Activated naive CD8-positive, alpha-beta T cell treated with anti-CD3 and anti-CD28 coated beads for 36 hours (primary cell): ENCODE measurements at regions not wholly inside any gene's neighbourhood (a gene's known extent, or its start where the extent isn't known, plus 50 kb on each side); places are given as distances from the start of the nearest gene placed in this dataset.

Experiments
- DNase-seq: peaks from one replicate; pipeline ENCODE4 v3.0.0; 2021
- H3K27ac Mint-ChIP-seq: one replicate; pipeline ENCODE4 v1.8.0; 2022; ENCODE audit warnings: mild to moderate bottlenecking, moderate library complexity, mixed read lengths
- H3K27me3 Mint-ChIP-seq: one replicate; pipeline ENCODE4 v1.8.0; 2022; ENCODE audit warnings: mild to moderate bottlenecking, mixed read lengths
- H3K36me3 Mint-ChIP-seq: one replicate; pipeline ENCODE4 v1.8.0; 2021; ENCODE audit warnings: mild to moderate bottlenecking, mixed read lengths
- H3K4me1 Mint-ChIP-seq: one replicate; pipeline ENCODE4 v1.8.0; 2021; ENCODE audit warnings: mixed read lengths
- H3K4me3 Mint-ChIP-seq: one replicate; pipeline ENCODE4 v1.8.0; 2022; ENCODE audit warnings: mild to moderate bottlenecking, moderate library complexity, mixed read lengths
- H3K9me3 Mint-ChIP-seq: one replicate; pipeline ENCODE4 v1.8.0; 2022; ENCODE audit warnings: mixed read lengths

- Mint-ChIP-seq H3K9me3 (peaks cover 2% of the 10 kb centered on the region), H3K4me1 (no peaks in the 10 kb centered on the region), H3K36me3 (no peaks in the 10 kb centered on the region), H3K27ac (no peak overlapping the region), H3K4me3 (no peak overlapping the region), H3K27me3 (no peaks in the 10 kb centered on the region)
- no peak for DNase-seq
These were observed 202.6 kb upstream of the GYPA start for GRCh38 chr4:144342949-144343760.

GRCh38 chr4:144347121-144347520 is 206.6 kb upstream of the GYPA start:
- Mint-ChIP-seq H3K27ac (no peak overlapping the region), H3K9me3 (no peaks in the 10 kb centered on the region), H3K36me3 (no peaks in the 10 kb centered on the region), H3K4me3 (no peak overlapping the region), H3K4me1 (no peaks in the 10 kb centered on the region), H3K27me3 (no peaks in the 10 kb centered on the region)
- no peak for DNase-seq

DNA sequence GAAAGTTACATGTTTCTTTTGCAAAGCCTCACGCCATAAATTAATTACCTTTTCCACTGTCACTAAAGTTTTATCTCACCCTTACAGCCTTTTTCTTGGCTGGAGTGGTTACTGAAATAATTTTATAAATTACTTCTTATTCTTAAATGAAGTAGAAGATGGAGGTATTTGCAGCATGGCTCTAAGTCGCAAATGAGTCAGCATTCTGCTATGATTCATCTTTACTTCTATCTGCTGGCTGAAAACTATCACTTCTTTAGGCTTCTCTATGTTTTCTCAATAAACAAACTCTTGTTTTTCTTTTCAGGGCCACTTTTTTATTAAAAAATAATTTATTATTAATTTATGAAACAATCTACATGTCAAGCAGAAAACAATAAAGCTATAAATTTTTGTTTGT is 210.2 kb upstream of the GYPA start:
- no peak for DNase-seq
- no peaks in the 10 kb centered on the region for H3K4me1 Mint-ChIP-seq
- no peaks in the 10 kb centered on the region for H3K36me3 Mint-ChIP-seq
- H3K27ac Mint-ChIP-seq = no peak overlapping the region
- H3K27me3 Mint-ChIP-seq = peaks cover 19% of the 10 kb centered on the region
- no peaks in the 10 kb centered on the region for H3K9me3 Mint-ChIP-seq
- no peak overlapping the region for H3K4me3 Mint-ChIP-seq

- Mint-ChIP-seq H3K27ac (no peak overlapping the region), H3K4me3 (no peak overlapping the region), H3K36me3 (no peaks in the 10 kb centered on the region), H3K9me3 (no peaks in the 10 kb centered on the region), H3K27me3 (peaks cover 25% of the 10 kb centered on the region), H3K4me1 (no peaks in the 10 kb centered on the region)
- DNase-seq = no peak
These were observed 210.8 kb upstream of the GYPA start for GRCh38 chr4:144351306-144351705.

- H3K4me3 Mint-ChIP-seq = no peak overlapping the region
- H3K9me3 Mint-ChIP-seq = no peaks in the 10 kb centered on the region
- H3K36me3 Mint-ChIP-seq = no peaks in the 10 kb centered on the region
- no peak for DNase-seq
- H3K4me1 Mint-ChIP-seq = no peaks in the 10 kb centered on the region
- H3K27ac Mint-ChIP-seq = no peak overlapping the region
- peaks cover 37% of the 10 kb centered on the region for H3K27me3 Mint-ChIP-seq
These were observed 212.8 kb upstream of the GYPA start for GRCh38 chr4:144353292-144353691.

- Mint-ChIP-seq H3K4me1 (no peaks in the 10 kb centered on the region), H3K27ac (no peak overlapping the region), H3K27me3 (peaks cover 37% of the 10 kb centered on the region), H3K4me3 (no peak overlapping the region), H3K9me3 (no peaks in the 10 kb centered on the region), H3K36me3 (no peaks in the 10 kb centered on the region)
- peak; percentile 20 for DNase-seq
These were observed 215.6 kb upstream of the GYPA start for GRCh38 chr4:144355811-144356757.

DNA sequence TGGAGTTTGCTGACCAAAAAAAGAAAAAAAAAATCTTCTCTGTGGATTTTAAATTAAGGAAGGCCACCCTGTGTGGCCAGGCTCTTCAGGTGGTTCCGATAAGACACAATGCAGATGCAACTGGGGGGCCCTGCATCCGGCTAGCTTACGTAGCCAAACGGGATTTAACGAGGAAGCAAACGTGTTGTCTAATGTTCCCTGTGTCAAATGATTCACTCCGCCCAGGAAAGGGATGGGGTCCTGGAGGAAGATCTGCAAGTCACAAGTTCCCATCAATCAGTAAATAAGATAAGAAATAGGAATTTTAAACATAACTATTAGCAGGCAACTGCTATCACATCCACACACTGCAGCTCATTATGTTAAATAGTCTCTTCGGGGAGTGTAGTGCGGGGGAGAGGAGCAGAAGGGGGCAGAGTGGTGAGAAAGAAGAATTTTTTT is 216.4 kb upstream of the GYPA start:
- no peak for DNase-seq
- no peaks in the 10 kb centered on the region for H3K36me3 Mint-ChIP-seq
- no peak overlapping the region for H3K4me3 Mint-ChIP-seq
- no peaks in the 10 kb centered on the region for H3K4me1 Mint-ChIP-seq
- H3K27ac Mint-ChIP-seq = no peak overlapping the region
- peaks cover 37% of the 10 kb centered on the region for H3K27me3 Mint-ChIP-seq
- no peaks in the 10 kb centered on the region for H3K9me3 Mint-ChIP-seq

DNA sequence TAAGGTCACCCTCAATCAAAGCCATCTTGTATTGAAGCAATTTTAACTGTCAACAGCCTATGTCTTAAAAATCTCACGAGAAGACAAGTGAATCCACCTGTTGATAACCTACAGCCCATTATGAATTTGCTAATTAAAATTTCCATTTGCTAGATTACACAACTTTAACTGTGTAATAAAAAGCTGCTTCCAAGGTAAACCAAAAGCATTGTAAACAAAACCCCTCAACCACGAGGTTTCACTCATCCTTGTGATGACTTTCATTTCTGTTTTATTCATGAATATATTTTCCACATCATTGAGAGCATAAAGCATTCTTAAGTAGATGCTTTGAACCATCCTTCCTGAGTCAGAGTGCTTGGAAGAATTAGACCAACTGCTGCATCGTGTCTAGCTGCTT is 217.5 kb upstream of the GYPA start:
- Mint-ChIP-seq H3K4me3 (no peak overlapping the region), H3K36me3 (no peaks in the 10 kb centered on the region), H3K4me1 (no peaks in the 10 kb centered on the region), H3K9me3 (no peaks in the 10 kb centered on the region), H3K27ac (no peak overlapping the region), H3K27me3 (peaks cover 37% of the 10 kb centered on the region)
- DNase-seq = no peak

- Mint-ChIP-seq H3K27ac (no peak overlapping the region), H3K36me3 (no peaks in the 10 kb centered on the region), H3K4me1 (no peaks in the 10 kb centered on the region), H3K4me3 (no peak overlapping the region), H3K9me3 (no peaks in the 10 kb centered on the region), H3K27me3 (peaks cover 20% of the 10 kb centered on the region)
- no peak for DNase-seq
These were observed 219.8 kb upstream of the GYPA start for GRCh38 chr4:144360146-144360793.

DNA sequence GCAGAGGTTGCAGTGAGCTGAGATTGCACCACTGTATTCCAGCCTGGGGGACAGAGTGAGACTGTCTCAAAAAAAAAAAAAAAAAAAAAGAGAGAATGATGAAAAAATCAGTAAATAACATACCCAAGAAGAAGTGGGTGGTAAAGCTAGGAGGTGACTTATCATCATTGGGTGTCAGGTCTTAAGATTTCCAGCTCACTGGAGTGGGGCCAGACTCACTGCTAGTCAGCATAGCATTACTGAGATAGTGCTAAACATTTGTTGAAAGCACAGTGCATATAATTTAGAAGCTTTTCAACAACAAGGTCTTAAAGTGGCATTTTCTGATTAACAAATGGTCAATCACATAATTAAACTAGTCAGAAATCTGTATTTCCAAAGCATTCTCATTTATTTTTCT is 221.8 kb upstream of the GYPA start:
- Mint-ChIP-seq H3K36me3 (no peaks in the 10 kb centered on the region), H3K4me1 (no peaks in the 10 kb centered on the region), H3K4me3 (no peak overlapping the region), H3K27ac (no peak overlapping the region), H3K9me3 (no peaks in the 10 kb centered on the region), H3K27me3 (peaks cover 3% of the 10 kb centered on the region)
- DNase-seq = no peak

GRCh38 chr4:144363890-144364289 is 223.4 kb upstream of the GYPA start:
- no peak overlapping the region for H3K4me3 Mint-ChIP-seq

DNA sequence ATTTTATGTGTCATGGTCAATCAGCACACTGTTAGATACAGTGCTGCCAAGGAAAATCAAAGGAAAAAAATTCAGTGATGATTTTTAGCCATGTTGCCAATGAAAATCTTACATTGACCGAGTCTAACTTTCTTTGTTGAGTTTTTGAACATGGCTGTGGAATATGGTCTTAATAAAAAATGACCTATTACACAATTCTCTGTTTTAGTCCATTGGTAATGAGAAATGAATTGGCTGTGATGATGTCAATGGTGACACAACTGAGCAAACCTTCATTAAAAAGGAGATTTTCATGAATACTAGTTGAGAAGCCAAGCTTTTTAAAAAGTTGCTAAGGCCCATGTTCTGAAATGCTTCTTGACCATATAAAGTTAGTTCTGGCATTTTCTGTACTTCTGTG is 225.9 kb upstream of the GYPA start:
- DNase-seq = no peak
- Mint-ChIP-seq H3K27ac (no peak overlapping the region), H3K36me3 (no peaks in the 10 kb centered on the region), H3K4me1 (no peaks in the 10 kb centered on the region), H3K9me3 (no peaks in the 10 kb centered on the region), H3K27me3 (no peaks in the 10 kb centered on the region), H3K4me3 (no peak overlapping the region)

More at GRCh38 chr4:144363890-144364289, 223.4 kb upstream of the GYPA start:
- H3K27ac Mint-ChIP-seq = no peak overlapping the region
- no peaks in the 10 kb centered on the region for H3K9me3 Mint-ChIP-seq
- H3K4me1 Mint-ChIP-seq = no peaks in the 10 kb centered on the region
- H3K36me3 Mint-ChIP-seq = no peaks in the 10 kb centered on the region
- H3K27me3 Mint-ChIP-seq = no peaks in the 10 kb centered on the region
- no peak for DNase-seq

DNA sequence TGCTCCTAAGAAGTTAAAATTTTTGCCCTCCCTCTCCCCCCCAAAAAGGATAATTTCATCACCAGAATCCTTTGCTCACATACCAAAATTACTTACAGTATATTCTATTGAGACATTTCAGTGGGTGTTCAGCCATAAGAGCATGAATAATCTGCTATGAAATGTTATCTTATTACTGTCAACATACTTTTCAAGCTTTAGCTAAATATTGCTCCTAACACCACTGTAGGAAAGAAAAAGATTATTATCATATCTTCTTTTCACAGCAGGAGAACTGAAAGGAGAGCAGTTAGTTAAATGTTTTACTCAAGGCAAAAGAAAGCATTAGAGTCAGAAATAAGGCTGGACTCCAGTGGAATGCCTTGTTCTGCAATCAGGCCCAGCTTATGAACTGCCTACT is 231.0 kb upstream of the GYPA start:
- Mint-ChIP-seq H3K27ac (no peak overlapping the region), H3K4me1 (peaks cover 2% of the 10 kb centered on the region), H3K27me3 (peaks cover 2% of the 10 kb centered on the region), H3K9me3 (no peaks in the 10 kb centered on the region), H3K36me3 (no peaks in the 10 kb centered on the region), H3K4me3 (no peak overlapping the region)
- DNase-seq = no peak

- Mint-ChIP-seq H3K4me1 (peaks cover 2% of the 10 kb centered on the region), H3K27me3 (peaks cover 3% of the 10 kb centered on the region), H3K27ac (no peak overlapping the region), H3K4me3 (no peak overlapping the region), H3K36me3 (no peaks in the 10 kb centered on the region), H3K9me3 (no peaks in the 10 kb centered on the region)
- DNase-seq = no peak
These were observed 233.5 kb upstream of the GYPA start for GRCh38 chr4:144374065-144374464.

GRCh38 chr4:144376866-144377265 is 236.3 kb upstream of the GYPA start:
- H3K27ac Mint-ChIP-seq = no peak overlapping the region
- peaks cover 3% of the 10 kb centered on the region for H3K27me3 Mint-ChIP-seq
- H3K4me3 Mint-ChIP-seq = no peak overlapping the region
- H3K4me1 Mint-ChIP-seq = peaks cover 2% of the 10 kb centered on the region
- no peaks in the 10 kb centered on the region for H3K9me3 Mint-ChIP-seq
- DNase-seq = no peak
- no peaks in the 10 kb centered on the region for H3K36me3 Mint-ChIP-seq
